GM12892 (cell line): ENCODE measurements at regions not wholly inside any gene's neighbourhood (a gene's known extent, or its start where the extent isn't known, plus 50 kb on each side); places are given as distances from the start of the nearest gene placed in this dataset.

Source experiments
- POLR2A ChIP-seq: IDR thresholded peaks from 2 replicates; pipeline ENCODE4 v1.6.1; 2011; ENCODE audit warnings: low read depth, low read length, control low read depth
- TAF1 ChIP-seq: IDR thresholded peaks from 2 replicates; pipeline ENCODE4 v1.6.1; 2011; ENCODE audit warnings: low read depth, mild to moderate bottlenecking, control low read depth, low read length, borderline replicate concordance

DNA sequence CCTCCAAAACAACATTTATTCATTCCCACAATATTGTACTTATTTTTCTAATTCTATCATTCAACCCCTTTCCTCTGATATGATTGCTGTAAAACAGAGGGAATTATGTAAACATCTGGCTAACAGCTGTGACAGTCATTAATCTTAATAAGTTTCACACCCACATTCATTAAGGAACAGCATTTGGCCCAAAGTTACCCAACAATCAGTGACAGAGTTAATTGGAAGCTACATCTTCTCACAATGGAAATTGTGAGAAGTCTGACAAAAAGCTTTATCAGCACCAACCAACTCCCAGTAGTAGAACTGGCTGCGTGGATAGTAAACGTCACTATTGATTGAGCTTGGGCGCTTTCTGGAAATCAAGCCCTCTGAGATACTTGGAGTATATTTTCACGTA lies 165.8 kb upstream of the SLC24A5 start:
- TF ChIP-seq POLR2A (no peak), TAF1 (no peak)
